AG08396 (cell line): ENCODE measurements at regions not wholly inside any gene's neighbourhood (a gene's known extent, or its start where the extent isn't known, plus 50 kb on each side); places are given as distances from the start of the nearest gene placed in this dataset.

ENCODE experiments used
- DNase-seq: peaks from one replicate; pipeline ENCODE4 v3.0.0; 2012; ENCODE audit warnings: low spot score, mixed read lengths

DNA sequence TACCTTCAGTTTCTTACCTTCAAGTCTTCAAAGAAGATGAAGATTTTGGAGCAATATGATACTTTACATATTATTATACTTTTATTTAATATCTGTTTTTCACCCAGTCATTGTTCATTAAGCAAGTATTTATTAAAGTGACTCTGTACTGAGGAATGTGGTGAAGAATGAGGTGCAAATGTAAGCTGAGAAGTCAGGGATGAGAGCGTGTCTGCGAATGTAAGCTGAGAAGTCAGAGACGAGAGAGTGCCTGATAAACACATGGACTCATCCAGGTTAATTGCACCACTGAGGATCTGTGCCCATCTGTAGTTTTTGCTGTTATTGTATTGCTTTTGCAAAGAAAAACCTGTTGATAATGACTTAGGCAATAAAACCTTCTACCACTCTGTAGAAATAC, 211.9 kb upstream of the FAR2 start:
- no peak for DNase-seq

DNA sequence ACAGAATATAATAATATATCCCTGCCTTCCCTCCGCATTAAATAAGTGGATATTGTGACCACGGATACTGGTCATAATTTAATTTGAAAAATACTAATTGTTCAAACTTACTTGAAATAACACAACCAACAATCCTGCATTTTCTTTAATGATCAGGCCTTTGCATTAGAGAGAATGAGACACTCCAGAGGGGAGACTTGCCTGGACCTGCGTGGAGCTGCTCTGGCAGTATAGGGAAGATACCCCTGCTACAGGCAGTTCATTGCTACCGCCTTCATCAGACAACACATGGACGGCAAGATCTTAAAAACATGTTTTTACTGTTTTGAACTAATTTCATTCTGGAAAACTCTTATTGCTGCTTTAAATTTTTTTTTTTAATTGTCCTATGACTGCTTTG, 211.0 kb upstream of the FAR2 start:
- DNase-seq, result no peak

DNA sequence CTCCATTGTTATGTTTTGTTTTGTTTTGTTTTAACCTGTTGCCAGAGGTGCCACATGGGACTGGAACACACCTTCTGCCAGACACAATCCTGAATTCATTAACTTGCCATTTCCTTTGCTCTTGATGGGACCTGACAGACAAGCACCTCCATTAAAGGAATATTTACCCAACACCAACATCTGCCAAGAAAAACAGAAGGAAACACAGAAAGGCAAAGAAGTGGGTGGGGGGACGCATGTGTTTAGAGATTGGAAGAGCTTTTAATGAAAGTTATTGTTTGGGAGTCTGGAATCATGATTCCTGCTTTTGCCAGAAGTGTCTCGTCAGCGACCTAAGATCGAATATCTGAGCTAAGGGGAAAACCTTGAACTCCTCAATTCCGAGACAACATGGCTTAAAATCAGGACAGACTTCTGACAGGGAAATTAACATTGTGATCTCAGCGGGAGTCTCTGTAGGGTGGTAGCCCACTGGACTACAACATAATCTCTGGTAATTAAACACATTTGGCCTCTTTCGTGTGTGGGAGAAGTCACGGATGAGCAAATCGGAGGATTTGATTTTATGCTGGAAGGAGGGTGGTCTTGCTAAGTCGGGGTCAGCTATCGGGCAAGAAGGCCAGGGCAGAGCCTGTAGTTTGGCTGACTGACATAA, 210.4 kb upstream of the FAR2 start:
- DNase-seq, result no peak

DNA sequence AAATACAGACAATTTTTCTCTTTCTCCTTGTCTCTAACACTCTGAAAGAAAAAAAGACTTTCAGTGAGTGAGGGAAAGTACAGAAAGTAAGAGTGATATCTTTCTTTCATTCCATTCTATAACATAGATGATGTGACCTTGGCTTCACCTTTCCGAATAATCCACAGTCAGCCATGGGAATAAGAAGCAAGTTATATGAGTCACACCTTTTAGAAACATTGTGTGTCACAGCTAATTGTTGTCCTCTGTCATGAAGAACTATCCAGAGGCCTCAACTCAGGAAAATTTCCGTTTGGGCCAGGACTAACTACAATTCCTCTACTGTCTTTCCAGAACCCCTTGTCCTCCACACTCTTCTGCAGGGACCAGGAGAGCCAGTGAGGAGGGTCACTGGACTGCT, 209.7 kb upstream of the FAR2 start:
- DNase-seq, result no peak

DNA sequence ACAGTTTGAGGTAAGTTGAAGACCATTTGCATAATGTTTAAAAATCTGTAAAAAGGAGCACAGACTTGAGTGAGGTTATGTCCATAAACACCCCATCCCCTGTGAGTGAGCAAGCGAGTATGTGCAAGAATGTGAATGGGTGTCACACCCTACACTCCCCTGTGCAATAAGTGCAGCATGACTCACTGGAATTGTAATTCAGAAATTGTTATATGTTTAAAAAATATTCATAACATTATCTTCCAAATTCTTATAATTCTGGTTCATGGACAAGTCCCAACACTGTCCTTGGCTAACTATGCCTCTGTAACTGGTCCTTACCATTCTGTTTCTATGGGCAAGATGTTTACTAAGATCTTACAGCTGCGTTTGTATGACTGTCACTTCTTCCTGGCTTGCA, 207.8 kb upstream of the FAR2 start:
- DNase-seq, result no peak

DNA sequence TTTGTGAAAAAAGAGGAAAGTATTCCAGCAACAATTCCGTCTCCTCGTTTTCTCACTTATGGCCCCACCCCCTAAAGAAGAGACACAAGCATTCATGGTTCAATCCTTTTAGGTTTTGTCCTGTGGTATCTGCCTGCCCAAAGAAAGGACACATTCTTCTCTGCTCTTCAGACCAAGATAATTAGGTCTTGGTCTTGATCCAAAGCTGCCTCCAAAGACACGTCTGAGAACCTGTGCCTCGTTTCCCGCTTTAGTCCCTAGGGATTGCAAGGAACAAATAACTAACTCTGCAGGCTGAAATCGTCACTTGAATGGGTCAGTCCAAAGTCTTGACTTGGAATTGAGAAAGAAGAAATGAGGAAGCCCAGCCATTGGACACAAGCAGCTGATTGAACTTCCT, 202.7 kb upstream of the FAR2 start:
- DNase-seq, result no peak

DNA sequence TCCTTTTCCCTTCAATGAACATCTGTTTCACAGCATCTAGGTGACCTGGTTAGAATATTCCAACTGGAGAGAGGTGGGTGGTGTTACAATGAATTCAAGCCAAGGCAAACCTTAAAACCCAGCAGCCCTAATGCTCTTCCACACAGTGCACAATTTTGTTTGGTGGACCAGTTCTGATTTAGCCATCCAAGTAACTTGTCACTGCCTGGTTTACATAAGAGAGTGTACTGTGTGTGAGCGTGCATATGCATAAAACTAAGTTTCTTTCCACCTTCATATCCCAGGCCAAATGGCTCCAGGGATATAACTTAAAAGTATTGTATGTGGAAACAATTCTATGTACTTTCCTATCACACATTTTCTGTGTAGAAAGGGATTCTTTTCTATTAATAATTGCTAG, 200.4 kb upstream of the FAR2 start:
- no peak for DNase-seq

DNA sequence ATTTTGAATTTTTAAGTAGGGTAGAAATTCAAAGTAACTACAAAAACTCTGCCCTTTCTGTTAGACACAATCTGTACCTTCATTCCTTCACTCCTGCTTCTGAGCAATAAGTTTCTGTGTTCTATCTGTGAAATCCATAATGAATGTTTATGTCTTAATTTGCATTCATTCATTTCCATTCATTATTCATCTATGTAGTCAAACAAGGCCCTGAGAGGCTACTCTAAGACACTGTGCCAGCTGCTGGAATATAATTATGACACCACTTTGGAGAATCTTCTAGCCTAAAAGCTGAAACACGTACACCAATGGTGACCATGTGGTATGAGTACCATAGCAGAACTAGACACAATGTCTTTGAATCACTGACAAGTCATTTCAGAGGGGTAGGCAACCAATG, 199.9 kb upstream of the FAR2 start:
- DNase-seq, result no peak

DNA sequence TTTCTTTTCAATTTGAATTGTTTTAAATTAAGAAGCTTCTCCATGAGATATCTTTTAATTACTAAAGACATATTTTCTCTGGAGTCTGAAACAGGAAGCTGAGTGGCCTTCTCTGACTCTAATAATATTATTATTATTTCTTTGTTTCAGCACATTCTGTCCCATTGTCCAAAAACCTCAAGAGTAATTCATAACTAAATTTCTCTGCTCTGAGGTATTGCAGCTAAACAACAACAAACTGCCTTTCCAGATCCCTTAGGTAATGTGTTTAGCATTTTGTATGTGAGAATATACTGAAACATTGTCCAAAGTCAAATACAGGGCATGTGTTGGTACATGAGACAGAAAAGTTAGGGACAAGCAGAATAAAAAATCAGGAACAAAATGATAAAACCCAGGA, 199.0 kb upstream of the FAR2 start:
- no peak for DNase-seq

DNA sequence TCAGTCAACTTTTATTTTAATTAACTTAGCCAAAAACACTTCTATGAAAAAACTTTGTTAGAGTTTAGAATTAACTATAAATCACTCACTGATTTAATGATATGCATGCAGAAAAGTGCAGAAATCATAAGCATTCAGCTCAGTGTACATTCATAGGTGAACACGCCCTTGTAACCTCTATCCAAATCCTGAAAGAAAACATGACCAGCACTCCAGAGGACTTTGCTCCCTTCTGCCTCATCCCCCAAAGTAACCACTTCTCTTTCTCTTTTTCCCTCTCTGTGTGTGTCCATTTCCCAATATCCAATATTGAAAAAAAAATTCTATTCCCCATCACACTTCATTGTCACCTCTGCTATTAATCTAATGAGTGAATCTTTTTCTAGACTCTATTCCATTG, 197.1 kb upstream of the FAR2 start:
- DNase-seq, result no peak

DNA sequence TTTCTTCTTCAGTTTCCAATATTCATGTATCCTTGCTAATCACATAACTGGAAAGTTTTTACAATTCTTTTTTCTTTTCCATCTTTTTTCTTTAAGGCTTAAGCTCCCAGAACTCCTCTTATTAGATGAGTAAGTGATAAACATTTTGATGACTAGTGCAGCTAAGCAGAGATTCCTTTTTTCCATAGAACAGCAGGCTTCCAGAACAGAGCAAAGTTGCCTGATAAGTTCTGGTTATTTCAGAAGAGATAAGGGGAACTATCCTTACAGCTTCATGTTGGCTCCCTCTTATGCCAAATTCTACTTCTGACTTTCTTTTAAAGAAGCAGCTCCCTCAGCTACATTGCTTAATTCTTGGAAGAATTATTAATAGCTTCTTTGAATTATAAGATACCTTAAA, 194.7 kb upstream of the FAR2 start:
- no peak for DNase-seq

DNA sequence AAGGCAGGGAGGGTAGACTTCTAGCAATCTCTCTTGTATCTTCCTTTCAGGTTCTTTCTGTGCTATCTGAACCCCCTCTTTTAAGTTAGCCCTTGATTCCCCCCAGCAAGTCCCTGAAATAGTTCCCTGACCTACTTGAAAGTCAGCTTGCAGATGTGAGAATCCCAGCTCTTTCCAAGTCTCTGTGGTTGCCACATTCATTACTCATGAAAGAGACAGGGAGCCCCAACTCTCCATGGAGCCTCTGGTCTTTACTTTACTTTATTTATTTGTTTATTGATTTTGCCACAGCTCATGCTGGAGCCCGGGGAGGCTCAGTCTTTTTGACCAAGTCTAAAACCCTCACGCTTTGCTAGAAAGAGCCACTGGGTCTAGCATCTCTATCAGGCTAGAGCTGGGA, 193.6 kb upstream of the FAR2 start:
- no peak for DNase-seq

DNA sequence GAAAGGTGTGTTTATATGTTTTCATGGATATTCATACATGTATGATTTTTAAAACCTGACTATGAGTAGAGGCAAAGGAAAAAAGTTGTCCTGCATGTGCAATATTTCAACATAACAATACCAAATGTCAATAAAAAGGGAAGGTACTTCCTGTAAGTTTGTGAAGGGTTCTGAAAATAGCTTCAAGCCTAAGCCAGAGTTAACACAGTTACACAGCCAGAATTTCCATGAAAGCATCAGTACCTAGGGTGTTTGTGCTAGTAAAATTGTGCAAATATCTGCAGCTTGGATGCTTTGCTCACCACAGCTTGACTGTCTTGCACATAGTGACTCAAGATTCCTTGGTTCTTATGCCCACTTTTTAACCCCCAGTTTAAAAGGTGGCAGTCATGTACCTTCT, 193.1 kb upstream of the FAR2 start:
- DNase-seq, result no peak

DNA sequence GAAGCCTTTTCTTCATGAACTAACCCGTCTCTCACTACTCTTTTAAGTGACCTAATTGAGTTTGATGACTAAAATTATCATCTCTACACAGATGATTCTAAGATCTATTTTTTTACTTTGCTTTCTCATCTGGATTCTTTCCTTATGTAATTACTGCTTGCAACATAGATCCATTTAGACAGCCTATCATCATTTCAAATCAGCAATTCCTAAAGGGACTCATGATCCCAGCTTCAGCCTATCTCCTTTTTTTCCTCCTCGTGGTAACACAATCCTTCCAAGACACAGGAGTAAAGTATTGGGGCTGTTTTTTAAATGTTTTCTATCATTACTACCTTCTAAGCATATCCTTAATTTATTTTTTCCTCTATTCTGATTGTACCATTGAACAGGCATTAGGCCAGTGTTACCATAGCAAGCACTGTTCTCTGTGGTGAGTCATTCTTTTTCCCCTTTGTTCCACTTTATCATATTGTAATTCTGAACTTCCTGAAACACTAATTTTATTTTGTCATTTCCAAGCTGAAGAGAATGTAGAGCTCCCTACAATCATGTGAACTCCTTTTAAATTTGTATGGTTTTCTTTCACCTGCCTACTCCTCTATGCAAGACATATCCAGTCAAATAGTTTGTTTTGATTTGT, 190.4 kb upstream of the FAR2 start:
- no peak for DNase-seq

DNA sequence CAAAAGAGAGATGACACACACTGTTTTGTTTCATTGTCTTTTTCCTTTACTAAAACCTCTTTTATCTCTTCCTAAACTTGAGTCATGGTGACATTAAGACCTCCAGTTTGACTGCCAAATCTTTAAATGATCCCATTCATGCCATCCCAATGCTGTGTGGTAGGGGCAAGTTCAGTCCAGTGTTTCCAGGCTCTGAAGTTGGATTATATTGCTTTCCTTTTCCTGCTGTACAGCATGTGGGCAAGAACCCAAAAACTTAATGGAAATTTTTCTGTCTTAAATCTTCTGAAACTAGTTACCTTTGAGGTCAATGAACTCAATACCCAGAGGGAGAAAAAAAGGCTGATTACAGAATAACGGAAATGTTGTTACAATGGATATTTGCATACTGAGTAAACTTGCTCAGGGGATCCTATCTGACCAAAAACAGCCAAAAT, 187.1 kb upstream of the FAR2 start:
- no peak for DNase-seq

DNA sequence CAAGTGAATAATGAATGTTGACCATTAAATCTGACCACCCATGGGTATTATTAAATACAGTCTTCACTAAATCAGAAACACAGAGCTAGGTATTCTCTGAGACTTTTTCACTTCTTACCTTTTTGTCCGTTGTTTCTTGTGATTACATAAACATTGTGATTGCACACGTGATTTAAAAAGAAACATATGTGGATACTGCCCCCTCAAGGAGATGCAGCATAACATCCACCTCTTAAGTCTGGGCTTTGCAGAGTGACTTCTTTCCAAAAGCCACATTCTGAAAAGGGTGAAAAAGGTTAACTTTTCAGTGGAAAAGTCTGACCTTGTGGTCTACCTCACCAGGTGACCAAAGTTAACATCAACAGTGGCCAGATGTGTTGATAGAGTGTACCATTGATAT, 185.5 kb upstream of the FAR2 start:
- no peak for DNase-seq

DNA sequence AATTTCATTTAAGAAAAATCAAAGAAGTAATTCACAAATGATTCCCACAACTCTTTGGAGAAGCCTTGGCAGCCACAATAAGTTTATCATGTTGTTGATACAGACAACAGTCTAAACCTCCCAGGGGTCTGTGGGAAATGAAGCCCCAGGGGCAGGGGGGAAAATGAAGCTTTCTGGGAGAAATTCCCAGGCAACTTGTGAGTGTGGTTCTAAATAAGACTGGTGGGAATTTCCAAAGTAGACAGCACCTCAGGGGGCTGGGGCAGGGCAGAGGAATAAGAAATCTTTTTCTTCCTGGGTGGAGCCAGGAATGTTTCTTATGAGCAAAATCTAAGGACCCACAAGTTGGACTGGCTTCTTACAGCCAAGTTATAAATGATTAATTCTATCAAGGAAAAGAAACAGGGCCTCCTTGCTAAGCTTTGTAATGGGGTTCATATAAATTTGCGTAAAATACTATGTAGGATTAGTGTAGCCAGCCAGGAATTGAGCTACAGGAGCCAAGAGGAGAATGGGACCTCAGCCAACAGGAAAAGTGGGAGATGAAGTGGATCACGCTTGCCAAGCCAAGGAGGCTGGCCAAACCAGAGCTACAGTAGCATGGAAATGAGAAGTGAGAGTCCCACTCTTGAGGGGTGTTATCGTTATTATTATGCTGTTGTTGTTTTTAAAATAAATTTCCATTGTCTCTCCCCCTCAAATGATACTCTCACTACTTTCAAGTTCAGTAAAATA, 182.9 kb upstream of the FAR2 start:
- no peak for DNase-seq

DNA sequence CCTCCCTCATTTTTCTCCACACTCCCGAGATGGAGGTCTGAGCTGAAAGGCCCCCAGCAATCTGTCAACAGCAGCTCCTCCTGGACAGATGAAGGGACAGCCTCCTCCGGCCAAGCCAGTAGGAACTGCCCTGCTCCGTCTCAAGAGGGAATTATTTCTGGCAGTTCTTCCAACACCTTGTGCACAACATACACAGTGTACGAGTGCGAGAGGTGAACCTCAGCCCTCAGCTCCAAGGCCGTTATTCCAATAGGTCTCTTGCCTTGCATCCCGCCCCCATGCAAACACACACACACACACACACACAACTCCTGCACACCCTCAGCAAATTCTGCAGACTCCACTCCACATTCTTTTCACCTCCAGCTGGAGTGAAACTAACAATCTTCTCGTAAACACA, 181.7 kb upstream of the FAR2 start:
- no peak for DNase-seq

DNA sequence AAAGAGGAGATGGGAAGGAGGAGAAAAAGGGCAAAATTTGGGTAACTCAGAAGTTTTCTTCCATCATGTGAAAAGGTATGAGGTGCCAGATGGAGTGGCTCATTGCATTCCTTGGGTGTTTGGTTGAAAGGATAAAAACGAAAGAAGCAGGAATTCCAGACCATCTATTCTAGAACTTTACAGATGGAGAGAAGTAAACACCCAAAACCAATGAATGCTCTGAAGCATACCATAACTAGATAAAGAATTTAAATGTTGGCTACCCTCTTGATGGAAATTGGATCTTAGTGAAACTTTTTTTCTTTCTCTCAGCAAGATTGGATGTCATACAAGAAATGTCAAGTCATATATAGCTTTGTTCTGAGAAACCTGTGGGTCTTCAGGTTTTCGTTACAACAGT, 175.6 kb upstream of the FAR2 start:
- DNase-seq, result no peak

DNA sequence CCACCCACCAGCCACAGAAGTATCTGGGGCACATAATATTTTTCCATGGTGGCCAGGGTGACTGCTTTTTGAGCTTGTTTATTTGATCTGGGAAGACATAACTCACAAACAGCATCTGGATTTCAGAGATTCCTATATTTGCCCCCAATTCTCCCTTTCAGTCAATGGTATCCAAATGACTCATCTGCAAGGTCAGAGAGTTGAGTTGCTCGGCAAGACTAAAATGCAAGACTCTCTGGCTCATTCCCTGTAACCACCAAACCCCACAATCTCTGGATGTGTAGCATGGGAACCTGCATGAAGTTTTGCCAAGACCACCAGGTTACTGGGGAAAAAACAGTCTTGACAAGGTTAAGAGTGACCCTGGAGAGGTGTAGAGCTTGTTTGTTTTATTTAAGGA, 174.9 kb upstream of the FAR2 start:
- peak; percentile 39 for DNase-seq

DNA sequence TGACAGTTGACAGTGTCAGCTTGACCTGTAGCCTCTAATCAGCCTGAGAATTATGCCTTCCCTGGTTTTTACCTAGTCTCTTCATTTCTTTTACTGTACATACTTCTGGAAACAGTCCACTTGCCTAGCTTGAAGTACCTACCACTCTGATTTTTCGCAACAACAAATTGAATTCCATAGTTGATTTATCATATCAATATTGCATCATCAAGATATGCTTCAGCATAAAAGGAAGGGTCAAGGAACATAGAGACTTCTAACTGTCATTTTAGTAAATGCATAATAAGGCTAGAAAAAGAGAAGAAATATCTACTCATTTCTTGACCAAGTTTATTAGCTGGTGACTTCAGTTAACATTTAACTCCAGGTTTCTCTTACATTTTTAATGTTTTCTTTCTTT, 174.2 kb upstream of the FAR2 start:
- DNase-seq, result no peak

DNA sequence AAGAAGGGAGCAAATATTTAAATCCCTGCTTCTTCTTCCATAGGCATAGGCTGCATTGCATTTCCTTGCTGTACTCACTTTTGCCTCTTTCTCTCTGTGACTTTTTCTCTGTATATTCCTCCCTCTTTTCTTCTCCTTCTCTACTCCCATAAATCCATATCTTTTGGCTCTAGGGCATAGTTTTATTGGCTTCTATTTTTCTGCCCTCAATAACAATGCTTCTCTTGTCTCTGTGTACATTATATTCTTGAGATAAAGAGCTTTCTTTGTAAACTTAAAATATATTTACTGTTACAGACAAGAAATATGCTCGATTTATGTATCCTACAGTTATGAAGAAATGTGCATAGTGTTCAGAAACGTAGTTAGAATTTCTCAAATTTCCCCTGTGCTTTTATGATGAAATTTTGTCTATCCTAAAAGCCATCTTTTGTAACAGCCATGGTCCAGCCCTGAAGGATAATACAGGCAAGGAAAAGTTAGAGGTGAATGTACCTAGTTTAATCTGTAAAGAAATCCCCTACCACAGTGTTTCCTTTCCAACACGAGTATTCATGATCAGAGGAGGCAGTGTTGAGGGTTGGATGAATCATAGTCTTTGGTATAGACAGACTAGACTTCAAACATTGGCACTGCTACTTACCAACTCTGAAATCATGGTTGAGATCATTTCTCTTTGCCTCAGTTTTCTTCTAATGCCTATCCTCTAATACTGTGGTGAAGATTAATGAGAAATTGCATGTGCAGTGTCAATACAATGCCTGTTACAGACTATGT, 173.3 kb upstream of the FAR2 start:
- DNase-seq, result no peak

DNA sequence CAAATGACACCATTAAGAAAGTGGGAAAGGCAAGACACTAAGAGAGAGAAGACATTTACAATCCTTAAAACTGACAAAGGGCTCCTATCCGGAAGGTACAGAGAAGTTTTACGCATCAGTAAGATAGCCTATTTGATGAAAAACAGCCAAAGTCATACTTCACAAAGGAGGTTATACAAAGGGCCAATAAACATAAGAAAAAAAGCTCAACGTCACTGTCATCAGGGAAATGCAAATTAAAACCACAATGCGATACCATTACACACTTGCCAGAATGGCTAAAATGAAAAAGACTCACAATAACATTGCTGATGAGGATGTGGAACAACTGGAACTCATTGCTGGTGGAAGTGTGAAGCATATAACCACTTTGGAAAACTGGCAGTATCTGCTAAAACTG, 168.6 kb upstream of the FAR2 start:
- DNase-seq, result no peak
